ENCODE measurements at regions not wholly inside any gene's neighbourhood (a gene's known extent, or its start where the extent isn't known, plus 50 kb on each side); places are given as distances from the start of the nearest gene placed in this dataset.

DNA sequence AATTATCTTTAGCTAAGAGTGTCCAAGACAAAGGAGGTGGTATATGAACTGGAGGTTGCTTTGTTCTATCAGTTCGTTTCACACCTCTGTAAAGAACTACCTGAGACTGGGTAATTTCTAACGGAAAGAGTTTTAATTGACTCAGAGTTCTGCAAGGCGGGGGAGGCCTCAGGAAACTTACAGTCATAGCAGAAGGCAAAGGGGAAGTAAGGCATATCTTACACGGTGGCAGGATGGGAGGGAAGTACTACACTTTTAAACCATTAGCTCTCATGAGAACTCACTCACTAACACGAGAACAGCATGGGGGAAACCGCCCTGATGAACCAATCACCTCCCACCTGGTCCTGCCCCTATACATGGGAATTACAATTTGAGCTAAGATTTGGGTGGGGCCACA is 1202.3 kb upstream of the LRRTM3 start:
- TF ChIP-seq, protein P1, sequence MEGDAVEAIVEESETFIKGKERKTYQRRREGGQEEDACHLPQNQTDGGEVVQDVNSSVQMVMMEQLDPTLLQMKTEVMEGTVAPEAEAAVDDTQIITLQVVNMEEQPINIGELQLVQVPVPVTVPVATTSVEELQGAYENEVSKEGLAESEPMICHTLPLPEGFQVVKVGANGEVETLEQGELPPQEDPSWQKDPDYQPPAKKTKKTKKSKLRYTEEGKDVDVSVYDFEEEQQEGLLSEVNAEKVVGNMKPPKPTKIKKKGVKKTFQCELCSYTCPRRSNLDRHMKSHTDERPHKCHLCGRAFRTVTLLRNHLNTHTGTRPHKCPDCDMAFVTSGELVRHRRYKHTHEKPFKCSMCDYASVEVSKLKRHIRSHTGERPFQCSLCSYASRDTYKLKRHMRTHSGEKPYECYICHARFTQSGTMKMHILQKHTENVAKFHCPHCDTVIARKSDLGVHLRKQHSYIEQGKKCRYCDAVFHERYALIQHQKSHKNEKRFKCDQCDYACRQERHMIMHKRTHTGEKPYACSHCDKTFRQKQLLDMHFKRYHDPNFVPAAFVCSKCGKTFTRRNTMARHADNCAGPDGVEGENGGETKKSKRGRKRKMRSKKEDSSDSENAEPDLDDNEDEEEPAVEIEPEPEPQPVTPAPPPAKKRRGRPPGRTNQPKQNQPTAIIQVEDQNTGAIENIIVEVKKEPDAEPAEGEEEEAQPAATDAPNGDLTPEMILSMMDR (tag by site-specific recombination; IDR thresholded peaks at IDR 0.05) = no peak
- TF ChIP-seq, protein P2, sequence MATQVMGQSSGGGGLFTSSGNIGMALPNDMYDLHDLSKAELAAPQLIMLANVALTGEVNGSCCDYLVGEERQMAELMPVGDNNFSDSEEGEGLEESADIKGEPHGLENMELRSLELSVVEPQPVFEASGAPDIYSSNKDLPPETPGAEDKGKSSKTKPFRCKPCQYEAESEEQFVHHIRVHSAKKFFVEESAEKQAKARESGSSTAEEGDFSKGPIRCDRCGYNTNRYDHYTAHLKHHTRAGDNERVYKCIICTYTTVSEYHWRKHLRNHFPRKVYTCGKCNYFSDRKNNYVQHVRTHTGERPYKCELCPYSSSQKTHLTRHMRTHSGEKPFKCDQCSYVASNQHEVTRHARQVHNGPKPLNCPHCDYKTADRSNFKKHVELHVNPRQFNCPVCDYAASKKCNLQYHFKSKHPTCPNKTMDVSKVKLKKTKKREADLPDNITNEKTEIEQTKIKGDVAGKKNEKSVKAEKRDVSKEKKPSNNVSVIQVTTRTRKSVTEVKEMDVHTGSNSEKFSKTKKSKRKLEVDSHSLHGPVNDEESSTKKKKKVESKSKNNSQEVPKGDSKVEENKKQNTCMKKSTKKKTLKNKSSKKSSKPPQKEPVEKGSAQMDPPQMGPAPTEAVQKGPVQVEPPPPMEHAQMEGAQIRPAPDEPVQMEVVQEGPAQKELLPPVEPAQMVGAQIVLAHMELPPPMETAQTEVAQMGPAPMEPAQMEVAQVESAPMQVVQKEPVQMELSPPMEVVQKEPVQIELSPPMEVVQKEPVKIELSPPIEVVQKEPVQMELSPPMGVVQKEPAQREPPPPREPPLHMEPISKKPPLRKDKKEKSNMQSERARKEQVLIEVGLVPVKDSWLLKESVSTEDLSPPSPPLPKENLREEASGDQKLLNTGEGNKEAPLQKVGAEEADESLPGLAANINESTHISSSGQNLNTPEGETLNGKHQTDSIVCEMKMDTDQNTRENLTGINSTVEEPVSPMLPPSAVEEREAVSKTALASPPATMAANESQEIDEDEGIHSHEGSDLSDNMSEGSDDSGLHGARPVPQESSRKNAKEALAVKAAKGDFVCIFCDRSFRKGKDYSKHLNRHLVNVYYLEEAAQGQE (tag by site-specific recombination; IDR thresholded peaks at IDR 0.05) = no peak
- no peak for TF ChIP-seq GLIS1 (tag by site-specific recombination; IDR thresholded peaks at IDR 0.05)
- TF ChIP-seq ZNF292 (tag by site-specific recombination; IDR thresholded peaks at IDR 0.05; ENCODE audit: borderline replicate concordance, low read depth) = no peak
- no peak for TF ChIP-seq ZNF621 (tag by site-specific recombination; IDR thresholded peaks at IDR 0.05)
- no peak for TF ChIP-seq ZNF121 (tag by site-specific recombination; IDR thresholded peaks at IDR 0.05)
- TF ChIP-seq SP3 (tag by site-specific recombination; IDR thresholded peaks at IDR 0.05) = no peak
- TF ChIP-seq ZNF768 (tag by site-specific recombination; IDR thresholded peaks at IDR 0.05) = no peak
- TF ChIP-seq, protein P3, sequence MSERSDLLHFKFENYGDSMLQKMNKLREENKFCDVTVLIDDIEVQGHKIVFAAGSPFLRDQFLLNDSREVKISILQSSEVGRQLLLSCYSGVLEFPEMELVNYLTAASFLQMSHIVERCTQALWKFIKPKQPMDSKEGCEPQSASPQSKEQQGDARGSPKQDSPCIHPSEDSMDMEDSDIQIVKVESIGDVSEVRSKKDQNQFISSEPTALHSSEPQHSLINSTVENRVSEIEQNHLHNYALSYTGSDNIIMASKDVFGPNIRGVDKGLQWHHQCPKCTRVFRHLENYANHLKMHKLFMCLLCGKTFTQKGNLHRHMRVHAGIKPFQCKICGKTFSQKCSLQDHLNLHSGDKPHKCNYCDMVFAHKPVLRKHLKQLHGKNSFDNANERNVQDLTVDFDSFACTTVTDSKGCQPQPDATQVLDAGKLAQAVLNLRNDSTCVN (tag by site-specific recombination; optimal IDR thresholded peaks at IDR 0.05) = no peak
- no peak for TF ChIP-seq SALL2 (tag by site-specific recombination; IDR thresholded peaks at IDR 0.05; ENCODE audit: borderline replicate concordance)
- TF ChIP-seq ZNF549 (tag by site-specific recombination; IDR thresholded peaks at IDR 0.05) = no peak
- no peak for TF ChIP-seq ZNF155 (tag by site-specific recombination; IDR thresholded peaks at IDR 0.05)
- no peak for TF ChIP-seq ZNF792 (tag by site-specific recombination; IDR thresholded peaks at IDR 0.05)
